Esophagus muscularis mucosa (tissue), 4 donors: ENCODE measurements at regions not wholly inside any gene's neighbourhood (a gene's known extent, or its start where the extent isn't known, plus 50 kb on each side); places are given as distances from the start of the nearest gene placed in this dataset.

ENCODE experiments used
- CTCF ChIP-seq, 3 experiments: fragments of 200-600 bp in 2 of 3; fragments of 450-650 bp in 1 of 3; sonication (generic) in 2 of 3; IDR thresholded peaks; one replicate each; pipeline ENCODE4 v1.5.1; 2017 to 2019; ENCODE audit warnings: antibody characterized with exemption in 3 of 3, mild to moderate bottlenecking in 2 of 3, moderate library complexity in 1 of 3
- EP300 ChIP-seq: sonication (generic); formaldehyde crosslinking; IDR thresholded peaks from one replicate; pipeline ENCODE4 v1.6.1; 2017; ENCODE audit warnings: antibody characterized with exemption
- POLR2A ChIP-seq: fragments of 450-650 bp; IDR thresholded peaks from one replicate; pipeline ENCODE4 v1.6.1; 2017; ENCODE audit warnings: antibody characterized with exemption, moderate library complexity, mild to moderate bottlenecking, low read depth

- TF ChIP-seq CTCF (IDR thresholded peaks at IDR 0.05), result no peak
- TF ChIP-seq POLR2A, result no peak
- TF ChIP-seq EP300, result no peak
These were observed 290.8 kb downstream of the DYSF start for GRCh38 chr2:71743995-71744675.
